ENCODE measurements at regions not wholly inside any gene's neighbourhood (a gene's known extent, or its start where the extent isn't known, plus 50 kb on each side); places are given as distances from the start of the nearest gene placed in this dataset.

- ATAC-seq, result no peak
- TF ChIP-seq POU6F1 (CRISPR knock-in tag; IDR thresholded peaks at IDR 0.05; ENCODE audit: borderline replicate concordance, low read depth), result no peak
- TF ChIP-seq TSHZ2 (CRISPR knock-in tag; IDR thresholded peaks at IDR 0.05), result no peak
Measured at GRCh38 chr18:56517196-56517595, 121.2 kb downstream of the TXNL1 start.

DNA sequence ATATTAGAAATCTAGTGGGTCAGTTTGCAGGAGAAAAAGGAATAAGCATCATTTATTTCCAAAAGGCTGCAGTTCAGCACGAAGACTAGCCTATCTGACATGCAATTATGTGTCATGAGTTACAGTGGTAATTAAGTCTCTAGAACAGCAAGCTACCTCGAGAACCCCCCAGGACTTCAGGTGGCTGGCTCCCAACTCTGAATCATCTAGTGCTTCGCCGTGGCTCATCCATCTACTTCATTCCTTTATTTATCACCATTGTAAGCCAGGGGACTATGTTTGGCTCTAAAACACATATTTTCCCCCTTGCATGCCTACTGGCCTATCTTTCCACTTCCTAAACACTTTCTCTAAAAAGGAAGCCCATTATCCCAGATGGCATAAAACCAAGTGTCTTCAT is 121.6 kb downstream of the TXNL1 start:
- no peak for ATAC-seq
- TF ChIP-seq TSHZ2 (CRISPR knock-in tag; IDR thresholded peaks at IDR 0.05) (no peak), OSR1 (CRISPR knock-in tag; IDR thresholded peaks at IDR 0.05) (no peak), POU6F1 (CRISPR knock-in tag; IDR thresholded peaks at IDR 0.05; ENCODE audit: borderline replicate concordance, low read depth) (no peak), ZFP3 (CRISPR knock-in tag; IDR thresholded peaks at IDR 0.05) (no peak), TOX (CRISPR knock-in tag; IDR thresholded peaks at IDR 0.05; ENCODE audit: borderline replicate concordance) (no peak), ISL1 (CRISPR knock-in tag; IDR thresholded peaks at IDR 0.05) (no peak), ARNTL (CRISPR knock-in tag; IDR thresholded peaks at IDR 0.05; ENCODE audit: borderline replicate concordance, low read depth) (no peak), BACH2 (CRISPR knock-in tag; IDR thresholded peaks at IDR 0.05; ENCODE audit: borderline replicate concordance) (no peak), ESRRG (CRISPR knock-in tag; IDR thresholded peaks at IDR 0.05) (no peak), ZNF565 (CRISPR knock-in tag; conservative IDR thresholded peaks at IDR 0.05; ENCODE audit: low read depth) (no peak)
- TF ChIP-seq, protein P1, sequence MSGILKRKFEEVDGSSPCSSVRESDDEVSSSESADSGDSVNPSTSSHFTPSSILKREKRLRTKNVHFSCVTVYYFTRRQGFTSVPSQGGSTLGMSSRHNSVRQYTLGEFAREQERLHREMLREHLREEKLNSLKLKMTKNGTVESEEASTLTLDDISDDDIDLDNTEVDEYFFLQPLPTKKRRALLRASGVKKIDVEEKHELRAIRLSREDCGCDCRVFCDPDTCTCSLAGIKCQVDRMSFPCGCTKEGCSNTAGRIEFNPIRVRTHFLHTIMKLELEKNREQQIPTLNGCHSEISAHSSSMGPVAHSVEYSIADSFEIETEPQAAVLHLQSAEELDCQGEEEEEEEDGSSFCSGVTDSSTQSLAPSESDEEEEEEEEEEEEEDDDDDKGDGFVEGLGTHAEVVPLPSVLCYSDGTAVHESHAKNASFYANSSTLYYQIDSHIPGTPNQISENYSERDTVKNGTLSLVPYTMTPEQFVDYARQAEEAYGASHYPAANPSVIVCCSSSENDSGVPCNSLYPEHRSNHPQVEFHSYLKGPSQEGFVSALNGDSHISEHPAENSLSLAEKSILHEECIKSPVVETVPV (CRISPR knock-in tag; IDR thresholded peaks at IDR 0.05), result no peak

DNA sequence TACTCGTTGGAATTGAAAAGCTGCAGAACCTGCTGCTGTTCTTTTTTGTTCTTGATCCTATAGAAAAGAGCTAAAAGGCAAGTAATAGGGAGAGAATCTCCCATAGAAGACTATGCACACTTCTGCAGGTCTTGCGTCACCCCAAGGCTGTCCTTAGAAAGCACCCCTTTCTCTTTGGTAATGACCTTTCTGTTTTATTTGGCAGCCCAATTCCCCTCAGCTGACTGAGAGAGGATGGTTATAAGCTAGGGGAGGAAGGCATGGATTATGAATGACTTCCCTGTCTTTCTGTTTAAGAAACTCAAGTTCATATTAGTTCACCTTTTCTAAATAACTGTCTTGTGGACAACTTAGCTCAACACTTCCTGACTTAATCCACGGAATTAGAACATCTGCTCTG is 122.9 kb downstream of the TXNL1 start:
- TF ChIP-seq ZFP3 (CRISPR knock-in tag; IDR thresholded peaks at IDR 0.05), result no peak
- TF ChIP-seq ZNF565 (CRISPR knock-in tag; conservative IDR thresholded peaks at IDR 0.05; ENCODE audit: low read depth), result no peak
- no peak for TF ChIP-seq POU6F1 (CRISPR knock-in tag; IDR thresholded peaks at IDR 0.05; ENCODE audit: borderline replicate concordance, low read depth)
- TF ChIP-seq RARB (CRISPR knock-in tag; IDR thresholded peaks at IDR 0.05), result no peak
- no peak for TF ChIP-seq ZC3H10 (CRISPR knock-in tag; IDR thresholded peaks at IDR 0.05)
- no peak for TF ChIP-seq SNAI2 (CRISPR knock-in tag; IDR thresholded peaks at IDR 0.05)
- no peak for TF ChIP-seq ZNF8 (CRISPR knock-in tag; IDR thresholded peaks at IDR 0.05)
- TF ChIP-seq ESRRG (CRISPR knock-in tag; IDR thresholded peaks at IDR 0.05), result no peak
- ATAC-seq, result no peak

All from SK-N-SH treated with all-trans-retinoic acid at 6 μM for 48 hours (cell line).